GM13976 (cell line): ENCODE measurements at regions not wholly inside any gene's neighbourhood (a gene's known extent, or its start where the extent isn't known, plus 50 kb on each side); places are given as distances from the start of the nearest gene placed in this dataset.

Experiments
- DNase-seq: peaks from one replicate; pipeline ENCODE4 v3.0.0; 2012; ENCODE audit warnings: low spot score
- CTCF ChIP-seq: IDR thresholded peaks from 2 replicates; pipeline ENCODE4 v1.5.1; 2012; ENCODE audit warnings: borderline replicate concordance, mild to moderate bottlenecking; ENCODE audit not compliant: insufficient read depth; ENCODE audit errors: extremely low read depth, missing control alignments, control extremely low read depth
- in situ Hi-C: fragments of 300-500 bp; cut with MboI; formaldehyde crosslinking; loops from one replicate; pipeline ENCODE4 v1.12.0; 2022; ENCODE audit warnings: low sequenced_read_pairs, mixed read lengths, inconsistent platforms; ENCODE audit not compliant: unreplicated experiment

- no peak for DNase-seq
- TF ChIP-seq CTCF, result no peak
- in situ Hi-C loops, result no loop called here
Measured at GRCh38 chr3:128569756-128570155, 76.8 kb upstream of the GATA2 start.

GRCh38 chr3:128568602-128569490, 75.8 kb upstream of the GATA2 start:
- no peak for TF ChIP-seq CTCF
- no peak for DNase-seq
- in situ Hi-C loops, result no loop called here

GRCh38 chr3:128567705-128568356, 74.8 kb upstream of the GATA2 start:
- DNase-seq, result no peak
- TF ChIP-seq CTCF, result no peak

GRCh38 chr3:128567141-128567540, 74.1 kb upstream of the GATA2 start:
- in situ Hi-C loops, result no loop called here
- DNase-seq, result no peak
- TF ChIP-seq CTCF, result no peak

More at GRCh38 chr3:128567705-128568356, 74.8 kb upstream of the GATA2 start:
- in situ Hi-C loops, result no loop called here

DNA sequence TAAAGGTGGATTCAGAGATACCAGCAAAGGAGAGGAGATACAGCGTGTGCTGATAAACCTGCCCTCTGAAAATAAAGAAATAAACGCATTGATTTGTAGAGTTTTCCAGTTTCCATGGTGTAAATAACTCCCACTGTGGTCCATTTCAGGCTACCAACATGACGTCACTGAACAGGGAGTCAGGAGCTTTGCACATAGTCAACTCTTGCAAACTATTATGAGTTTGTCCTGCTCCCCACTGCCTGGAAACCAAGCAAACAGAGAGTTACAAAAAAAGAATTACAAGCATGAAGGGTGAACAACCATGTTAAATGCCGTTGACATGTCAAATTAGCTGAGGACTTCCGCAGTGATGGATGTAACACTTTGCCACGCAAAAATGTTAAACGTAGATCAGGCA, 70.4 kb upstream of the GATA2 start:
- no peak for DNase-seq
- TF ChIP-seq CTCF, result no peak
- in situ Hi-C loops, result no loop called here

GRCh38 chr3:128561504-128561903, 68.5 kb upstream of the GATA2 start:
- no peak for DNase-seq
- TF ChIP-seq CTCF, result no peak
- in situ Hi-C loops, result no loop called here
